ENCODE measurements at regions not wholly inside any gene's neighbourhood (a gene's known extent, or its start where the extent isn't known, plus 50 kb on each side); places are given as distances from the start of the nearest gene placed in this dataset.

- no peaks in the 10 kb centered on the region for H3K4me1 ChIP-seq (ENCODE audit: control insufficient read depth, insufficient read depth, low read length)
- no CpG with 5 or more reads among the region's 6 CpGs for WGBS (ENCODE audit: insufficient coverage, insufficient read length)
- no peaks in the 10 kb centered on the region for H3K27me3 ChIP-seq (ENCODE audit: control insufficient read depth, insufficient read depth, low read length)
- H3K27ac ChIP-seq (ENCODE audit: low read length): no peak overlapping the region
- H3K36me3 ChIP-seq (ENCODE audit: control insufficient read depth, insufficient read depth, low read length): no peaks in the 10 kb centered on the region
- no peaks in the 10 kb centered on the region for H3K9me3 ChIP-seq (ENCODE audit: control insufficient read depth, insufficient read depth, low read length)
- DNase-seq (ENCODE audit: low read depth, low spot score): no peak
- no peak overlapping the region for H3K4me3 ChIP-seq (ENCODE audit: low read length)
Observed at GRCh38 chr6:104601131-104601651, 258.5 kb downstream of the HACE1 start.

DNA sequence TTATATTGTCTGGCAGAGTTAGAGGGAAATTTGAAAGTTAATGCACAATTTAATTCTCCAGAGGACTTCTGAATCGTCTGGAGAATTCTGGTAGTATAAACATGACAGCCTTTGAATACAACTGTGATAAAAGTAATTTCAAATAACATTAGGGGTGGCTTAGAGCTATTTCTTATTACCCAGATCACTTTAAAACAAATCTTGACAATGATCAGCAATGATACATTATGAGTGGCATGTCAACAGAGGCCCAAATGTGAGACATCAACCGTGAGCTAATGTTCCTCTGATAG is 259.1 kb downstream of the HACE1 start:
- no CpG with 5 or more reads among the region's 2 CpGs for WGBS (ENCODE audit: insufficient coverage, insufficient read length)
- no peaks in the 10 kb centered on the region for H3K4me1 ChIP-seq (ENCODE audit: control insufficient read depth, insufficient read depth, low read length)
- no peaks in the 10 kb centered on the region for H3K9me3 ChIP-seq (ENCODE audit: control insufficient read depth, insufficient read depth, low read length)
- H3K36me3 ChIP-seq (ENCODE audit: control insufficient read depth, insufficient read depth, low read length): no peaks in the 10 kb centered on the region
- DNase-seq (ENCODE audit: low read depth, low spot score): no peak
- no peak overlapping the region for H3K4me3 ChIP-seq (ENCODE audit: low read length)
- H3K27ac ChIP-seq (ENCODE audit: low read length): no peak overlapping the region
- H3K27me3 ChIP-seq (ENCODE audit: control insufficient read depth, insufficient read depth, low read length): no peaks in the 10 kb centered on the region

DNA sequence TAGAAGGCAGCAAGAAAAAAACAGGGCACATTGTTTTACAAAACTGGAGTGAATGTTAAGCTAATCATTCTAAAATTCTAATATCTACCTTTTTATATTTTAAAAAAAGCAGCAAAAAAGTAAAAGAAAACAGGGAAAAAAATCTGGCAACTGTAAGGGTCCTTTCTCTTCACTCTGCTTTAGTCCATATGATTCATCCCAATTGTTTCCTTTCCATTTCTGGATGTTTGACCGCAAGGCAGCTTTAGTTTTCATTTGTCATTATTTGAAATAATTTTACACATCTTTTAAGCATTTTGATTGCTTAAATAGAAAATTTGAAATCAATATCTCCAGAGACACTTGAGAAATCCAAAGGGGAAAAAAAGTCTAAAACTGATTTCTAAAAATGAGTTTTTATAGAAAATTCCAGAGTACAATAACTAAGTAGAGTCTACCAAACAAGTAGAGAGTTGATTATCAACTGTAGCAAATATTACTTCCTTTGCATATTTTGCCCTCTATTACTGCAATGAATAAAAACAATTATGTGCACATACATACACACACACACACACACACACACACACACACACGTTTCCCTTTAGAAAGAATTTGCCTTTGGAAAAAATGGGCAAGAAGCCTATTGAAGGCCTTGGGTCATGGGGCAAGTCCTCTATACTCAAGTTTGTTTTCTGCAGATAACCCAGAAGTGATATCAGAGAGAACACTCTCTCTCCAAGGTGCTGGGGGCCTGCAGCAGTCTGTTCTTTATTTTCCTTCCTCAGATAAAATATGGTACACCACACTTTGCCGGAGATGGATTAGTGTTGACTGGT is 259.7 kb downstream of the HACE1 start:
- DNase-seq (ENCODE audit: low read depth, low spot score): no peak
- H3K36me3 ChIP-seq (ENCODE audit: control insufficient read depth, insufficient read depth, low read length): no peaks in the 10 kb centered on the region
- no peaks in the 10 kb centered on the region for H3K27me3 ChIP-seq (ENCODE audit: control insufficient read depth, insufficient read depth, low read length)
- H3K4me3 ChIP-seq (ENCODE audit: low read length): no peak overlapping the region
- no peaks in the 10 kb centered on the region for H3K9me3 ChIP-seq (ENCODE audit: control insufficient read depth, insufficient read depth, low read length)
- no peak overlapping the region for H3K27ac ChIP-seq (ENCODE audit: low read length)
- no CpG with 5 or more reads among the region's 3 CpGs for WGBS (ENCODE audit: insufficient coverage, insufficient read length)
- no peaks in the 10 kb centered on the region for H3K4me1 ChIP-seq (ENCODE audit: control insufficient read depth, insufficient read depth, low read length)

- Histone ChIP-seq H3K27me3 (ENCODE audit: control insufficient read depth, insufficient read depth, low read length) (no peaks in the 10 kb centered on the region), H3K4me1 (ENCODE audit: control insufficient read depth, insufficient read depth, low read length) (no peaks in the 10 kb centered on the region), H3K36me3 (ENCODE audit: control insufficient read depth, insufficient read depth, low read length) (no peaks in the 10 kb centered on the region), H3K4me3 (ENCODE audit: low read length) (no peak overlapping the region), H3K27ac (ENCODE audit: low read length) (no peak overlapping the region), H3K9me3 (ENCODE audit: control insufficient read depth, insufficient read depth, low read length) (no peaks in the 10 kb centered on the region)
- no peak for DNase-seq (ENCODE audit: low read depth, low spot score)
- no CpG with 5 or more reads among the region's 4 CpGs for WGBS (ENCODE audit: insufficient coverage, insufficient read length)
Observed at GRCh38 chr6:104597541-104598050, 262.1 kb downstream of the HACE1 start.

DNA sequence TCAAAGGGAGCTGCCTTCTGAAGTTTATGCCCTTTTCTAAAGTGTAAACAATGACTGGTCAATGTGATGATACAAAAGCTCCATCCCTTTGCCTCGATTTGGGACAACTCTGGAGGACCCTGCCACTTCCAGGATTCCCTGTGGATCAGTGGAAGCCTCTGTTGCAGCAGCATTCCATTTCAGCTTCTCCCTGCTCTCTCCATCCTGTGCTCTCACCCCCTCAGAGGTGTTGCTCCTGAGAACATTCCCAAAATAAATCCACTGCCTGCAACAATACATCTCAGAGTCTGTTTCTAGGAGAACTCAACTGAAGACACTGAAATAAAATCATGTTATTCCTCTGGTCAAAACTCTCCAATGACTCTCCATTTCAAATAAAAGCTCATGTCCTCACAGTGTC is 263.6 kb downstream of the HACE1 start:
- H3K9me3 ChIP-seq (ENCODE audit: control insufficient read depth, insufficient read depth, low read length): no peaks in the 10 kb centered on the region
- H3K4me3 ChIP-seq (ENCODE audit: low read length): no peak overlapping the region
- H3K27me3 ChIP-seq (ENCODE audit: control insufficient read depth, insufficient read depth, low read length): no peaks in the 10 kb centered on the region
- WGBS (ENCODE audit: insufficient coverage, insufficient read length): no CpG with 5 or more reads among the region's 1 CpG
- H3K36me3 ChIP-seq (ENCODE audit: control insufficient read depth, insufficient read depth, low read length): no peaks in the 10 kb centered on the region
- no peaks in the 10 kb centered on the region for H3K4me1 ChIP-seq (ENCODE audit: control insufficient read depth, insufficient read depth, low read length)
- no peak overlapping the region for H3K27ac ChIP-seq (ENCODE audit: low read length)
- no peak for DNase-seq (ENCODE audit: low read depth, low spot score)

DNA sequence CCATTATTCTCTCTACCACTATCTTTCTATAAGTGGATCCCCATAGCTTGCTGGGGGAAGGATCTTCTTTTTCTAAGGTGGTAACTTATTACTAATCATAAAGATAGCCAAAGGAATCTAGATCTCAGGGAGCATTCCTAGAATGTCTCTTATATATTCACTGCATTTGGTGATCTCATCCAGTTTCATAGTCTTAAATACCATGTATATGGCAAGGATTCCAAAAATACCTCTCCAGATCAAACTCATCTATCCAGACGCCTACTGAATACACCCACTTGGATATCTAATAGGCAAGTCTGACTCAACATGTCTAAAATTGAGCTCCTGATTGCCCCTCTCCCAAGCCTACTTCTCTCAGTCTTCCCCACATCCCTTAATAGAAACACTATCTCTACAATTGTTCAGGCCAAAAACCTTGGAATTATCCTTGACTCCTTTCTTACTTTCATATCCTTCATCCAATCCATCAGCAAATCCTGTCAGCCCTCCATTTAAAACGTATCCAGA is 264.4 kb downstream of the HACE1 start:
- Histone ChIP-seq H3K9me3 (ENCODE audit: control insufficient read depth, insufficient read depth, low read length) (no peaks in the 10 kb centered on the region), H3K36me3 (ENCODE audit: control insufficient read depth, insufficient read depth, low read length) (no peaks in the 10 kb centered on the region), H3K27ac (ENCODE audit: low read length) (no peak overlapping the region), H3K4me1 (ENCODE audit: control insufficient read depth, insufficient read depth, low read length) (no peaks in the 10 kb centered on the region), H3K27me3 (ENCODE audit: control insufficient read depth, insufficient read depth, low read length) (no peaks in the 10 kb centered on the region), H3K4me3 (ENCODE audit: low read length) (no peak overlapping the region)
- WGBS (ENCODE audit: insufficient coverage, insufficient read length): 100% methylated on average over 1 of the region's 2 CpGs
- DNase-seq (ENCODE audit: low read depth, low spot score): no peak

DNA sequence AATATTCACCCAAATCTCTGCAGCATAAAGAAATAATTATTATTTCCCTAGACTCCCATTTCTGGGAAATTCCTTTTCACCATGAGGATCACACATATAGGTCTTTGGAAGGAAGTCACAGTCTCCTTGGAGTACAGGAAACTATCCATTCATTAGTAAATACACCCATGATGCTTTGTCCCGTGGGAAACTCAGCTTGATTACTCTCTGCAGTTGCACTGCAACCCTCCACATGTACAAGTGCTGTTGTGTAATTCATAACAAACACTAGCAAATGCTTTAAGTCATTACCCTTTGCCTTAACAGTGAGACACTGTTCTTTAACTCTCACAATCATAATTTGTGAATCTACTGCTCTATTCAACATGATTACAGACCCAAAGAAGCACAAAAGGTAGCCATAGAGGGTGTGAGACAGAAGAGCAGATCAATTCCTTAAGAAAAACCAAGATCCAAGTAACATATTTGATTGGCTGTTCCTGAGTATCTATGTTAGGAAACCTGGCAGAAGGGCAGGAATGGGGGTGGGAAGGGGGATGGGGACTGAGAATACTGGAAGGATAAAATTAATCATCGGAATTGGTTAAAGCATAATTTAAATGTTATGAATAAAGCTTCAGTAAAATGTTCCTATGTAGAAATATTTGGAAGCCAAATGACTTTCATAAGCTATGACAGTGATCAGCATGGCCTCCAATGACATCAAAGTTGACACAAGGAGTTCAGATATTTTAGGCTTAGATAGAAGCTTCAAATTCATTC is 268.0 kb downstream of the HACE1 start:
- Histone ChIP-seq H3K4me1 (ENCODE audit: control insufficient read depth, insufficient read depth, low read length) (no peaks in the 10 kb centered on the region), H3K27ac (ENCODE audit: low read length) (no peak overlapping the region), H3K36me3 (ENCODE audit: control insufficient read depth, insufficient read depth, low read length) (no peaks in the 10 kb centered on the region), H3K4me3 (ENCODE audit: low read length) (no peak overlapping the region), H3K9me3 (ENCODE audit: control insufficient read depth, insufficient read depth, low read length) (no peaks in the 10 kb centered on the region), H3K27me3 (ENCODE audit: control insufficient read depth, insufficient read depth, low read length) (no peaks in the 10 kb centered on the region)
- no peak for DNase-seq (ENCODE audit: low read depth, low spot score)
- no CpG with 5 or more reads among the region's 2 CpGs for WGBS (ENCODE audit: insufficient coverage, insufficient read length)

- DNase-seq (ENCODE audit: low read depth, low spot score): no peak
- H3K4me3 ChIP-seq (ENCODE audit: low read length): no peak overlapping the region
- no peaks in the 10 kb centered on the region for H3K9me3 ChIP-seq (ENCODE audit: control insufficient read depth, insufficient read depth, low read length)
- no peaks in the 10 kb centered on the region for H3K27me3 ChIP-seq (ENCODE audit: control insufficient read depth, insufficient read depth, low read length)
- H3K4me1 ChIP-seq (ENCODE audit: control insufficient read depth, insufficient read depth, low read length): no peaks in the 10 kb centered on the region
- no peaks in the 10 kb centered on the region for H3K36me3 ChIP-seq (ENCODE audit: control insufficient read depth, insufficient read depth, low read length)
- H3K27ac ChIP-seq (ENCODE audit: low read length): no peak overlapping the region
Observed at GRCh38 chr6:104589940-104590339, 269.8 kb downstream of the HACE1 start.

GRCh38 chr6:104585646-104586045 is 274.1 kb downstream of the HACE1 start:
- no peak for DNase-seq (ENCODE audit: low read depth, low spot score)
- Histone ChIP-seq H3K36me3 (ENCODE audit: control insufficient read depth, insufficient read depth, low read length) (no peaks in the 10 kb centered on the region), H3K4me1 (ENCODE audit: control insufficient read depth, insufficient read depth, low read length) (no peaks in the 10 kb centered on the region; the same call in 1 of the 2 replicates), H3K27me3 (ENCODE audit: control insufficient read depth, insufficient read depth, low read length) (no peaks in the 10 kb centered on the region), H3K9me3 (ENCODE audit: control insufficient read depth, insufficient read depth, low read length) (no peaks in the 10 kb centered on the region), H3K4me3 (ENCODE audit: low read length) (no peak overlapping the region), H3K27ac (ENCODE audit: low read length) (no peak overlapping the region)
- WGBS (ENCODE audit: insufficient coverage, insufficient read length): no CpG with 5 or more reads among the region's 2 CpGs

- no peak overlapping the region for H3K27ac ChIP-seq (ENCODE audit: low read length)
- no peak for DNase-seq (ENCODE audit: low read depth, low spot score)
- no peaks in the 10 kb centered on the region for H3K9me3 ChIP-seq (ENCODE audit: control insufficient read depth, insufficient read depth, low read length)
- H3K4me1 ChIP-seq (ENCODE audit: control insufficient read depth, insufficient read depth, low read length): no peaks in the 10 kb centered on the region; the same call in 1 of the 2 replicates
- no peak overlapping the region for H3K4me3 ChIP-seq (ENCODE audit: low read length)
- H3K36me3 ChIP-seq (ENCODE audit: control insufficient read depth, insufficient read depth, low read length): no peaks in the 10 kb centered on the region
- H3K27me3 ChIP-seq (ENCODE audit: control insufficient read depth, insufficient read depth, low read length): no peaks in the 10 kb centered on the region
Observed at GRCh38 chr6:104580452-104580851, 279.3 kb downstream of the HACE1 start.

All from iPS DF 6.9 (cell line).